ENCODE measurements at regions not wholly inside any gene's neighbourhood (a gene's known extent, or its start where the extent isn't known, plus 50 kb on each side); places are given as distances from the start of the nearest gene placed in this dataset.

DNA sequence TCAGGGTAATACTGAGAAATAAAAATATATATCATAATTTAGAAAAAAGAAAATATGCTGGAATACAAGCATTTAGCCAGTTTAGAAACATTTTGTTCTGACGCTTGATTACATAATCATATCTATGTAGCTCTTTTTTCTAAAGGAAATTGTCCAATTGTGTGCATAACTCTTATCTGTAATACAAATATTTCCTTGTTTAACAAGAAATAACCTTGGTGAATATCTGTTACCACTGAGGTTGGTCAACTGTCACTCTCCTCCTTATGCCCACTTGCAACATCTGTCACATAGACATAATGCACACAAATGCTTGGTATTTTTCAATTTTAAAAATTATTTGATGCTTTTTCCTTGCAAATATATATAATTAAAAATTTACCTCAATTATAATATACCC, 609.7 kb downstream of the TLL1 start:
- TF ChIP-seq POLR2A (IDR thresholded peaks at IDR 0.05), result no peak
- TF ChIP-seq, protein P1, sequence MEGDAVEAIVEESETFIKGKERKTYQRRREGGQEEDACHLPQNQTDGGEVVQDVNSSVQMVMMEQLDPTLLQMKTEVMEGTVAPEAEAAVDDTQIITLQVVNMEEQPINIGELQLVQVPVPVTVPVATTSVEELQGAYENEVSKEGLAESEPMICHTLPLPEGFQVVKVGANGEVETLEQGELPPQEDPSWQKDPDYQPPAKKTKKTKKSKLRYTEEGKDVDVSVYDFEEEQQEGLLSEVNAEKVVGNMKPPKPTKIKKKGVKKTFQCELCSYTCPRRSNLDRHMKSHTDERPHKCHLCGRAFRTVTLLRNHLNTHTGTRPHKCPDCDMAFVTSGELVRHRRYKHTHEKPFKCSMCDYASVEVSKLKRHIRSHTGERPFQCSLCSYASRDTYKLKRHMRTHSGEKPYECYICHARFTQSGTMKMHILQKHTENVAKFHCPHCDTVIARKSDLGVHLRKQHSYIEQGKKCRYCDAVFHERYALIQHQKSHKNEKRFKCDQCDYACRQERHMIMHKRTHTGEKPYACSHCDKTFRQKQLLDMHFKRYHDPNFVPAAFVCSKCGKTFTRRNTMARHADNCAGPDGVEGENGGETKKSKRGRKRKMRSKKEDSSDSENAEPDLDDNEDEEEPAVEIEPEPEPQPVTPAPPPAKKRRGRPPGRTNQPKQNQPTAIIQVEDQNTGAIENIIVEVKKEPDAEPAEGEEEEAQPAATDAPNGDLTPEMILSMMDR (IDR thresholded peaks at IDR 0.05), result no peak
